GM21717 (cell line): ENCODE measurements at regions not wholly inside any gene's neighbourhood (a gene's known extent, or its start where the extent isn't known, plus 50 kb on each side); places are given as distances from the start of the nearest gene placed in this dataset.
"Not testable (repeated sequence)": the region's sequence is repeated elsewhere in the genome, so short reads cannot be mapped to it uniquely, and the experiment has no call there.

Experiments used
- ATAC-seq: cut with Tn5 transposase; IDR thresholded peaks from one replicate; pipeline ENCODE4 v1.9.1; 2021; ENCODE audit warnings: mild to moderate bottlenecking, moderate library complexity; ENCODE audit not compliant: unreplicated experiment

GRCh38 chr22:34416022-34416860 lies 496.0 kb upstream of the LARGE1 start:
- no peak for ATAC-seq

- ATAC-seq, result not testable (repeated sequence)
Measured at GRCh38 chr22:34422948-34423347, 502.7 kb upstream of the LARGE1 start.

- no peak for ATAC-seq
Measured at GRCh38 chr22:34427436-34427835, 507.2 kb upstream of the LARGE1 start.

GRCh38 chr22:34427841-34428240 lies 507.6 kb upstream of the LARGE1 start:
- no peak for ATAC-seq

- ATAC-seq, result no peak
Measured at GRCh38 chr22:34429314-34429713, 509.0 kb upstream of the LARGE1 start.

GRCh38 chr22:34430386-34430785 lies 510.1 kb upstream of the LARGE1 start:
- no peak for ATAC-seq

- ATAC-seq, result no peak
Measured at GRCh38 chr22:34434371-34434770, 514.1 kb upstream of the LARGE1 start.

- no peak for ATAC-seq
Measured at GRCh38 chr22:34437140-34437539, 516.9 kb upstream of the LARGE1 start.

GRCh38 chr22:34454598-34454997 lies 534.3 kb upstream of the LARGE1 start:
- no peak for ATAC-seq

GRCh38 chr22:34462795-34463194 lies 542.5 kb upstream of the LARGE1 start:
- ATAC-seq, result no peak

GRCh38 chr22:34475886-34476285 lies 555.6 kb upstream of the LARGE1 start:
- no peak for ATAC-seq

GRCh38 chr22:34476762-34477161 lies 556.5 kb upstream of the LARGE1 start:
- ATAC-seq, result no peak

GRCh38 chr22:34481090-34481489 lies 560.8 kb upstream of the LARGE1 start:
- ATAC-seq, result no peak

- no peak for ATAC-seq
Measured at GRCh38 chr22:34486381-34486780, 566.1 kb upstream of the LARGE1 start.

- ATAC-seq, result no peak
Measured at GRCh38 chr22:34489861-34490260, 569.6 kb upstream of the LARGE1 start.

GRCh38 chr22:34490886-34491285 lies 570.6 kb upstream of the LARGE1 start:
- ATAC-seq, result no peak

- ATAC-seq, result no peak
Measured at GRCh38 chr22:34493486-34493885, 572.5 kb upstream of the ISX start.

- no peak for ATAC-seq
Measured at GRCh38 chr22:34501366-34501965, 564.5 kb upstream of the ISX start.

- ATAC-seq, result no peak
Measured at GRCh38 chr22:34502821-34503220, 563.1 kb upstream of the ISX start.

- no peak for ATAC-seq
Measured at GRCh38 chr22:34508797-34509196, 557.2 kb upstream of the ISX start.

GRCh38 chr22:34526681-34527080 lies 539.3 kb upstream of the ISX start:
- ATAC-seq, result no peak

GRCh38 chr22:34534101-34534500 lies 531.9 kb upstream of the ISX start:
- ATAC-seq, result no peak
